HEK293T (cell line): ENCODE measurements at regions not wholly inside any gene's neighbourhood (a gene's known extent, or its start where the extent isn't known, plus 50 kb on each side); places are given as distances from the start of the nearest gene placed in this dataset.

Source experiments
- ARNT ChIP-seq: fragments of 450-650 bp; IDR thresholded peaks from 2 replicates; pipeline ENCODE4 v1.6.1; 2017; ENCODE audit warnings: mild to moderate bottlenecking
- BHLHE40 ChIP-seq: fragments of 450-650 bp; IDR thresholded peaks from 2 replicates; pipeline ENCODE4 v1.6.1; 2016; ENCODE audit warnings: mild to moderate bottlenecking, moderate library complexity, borderline replicate concordance
- CTBP1 ChIP-seq: fragments of 450-650 bp; IDR thresholded peaks from 2 replicates; pipeline ENCODE4 v1.6.1; 2016; ENCODE audit warnings: borderline replicate concordance
- ELF4 ChIP-seq: fragments of 450-650 bp; IDR thresholded peaks from 2 replicates; pipeline ENCODE4 v1.6.1; 2017; ENCODE audit warnings: antibody characterized with exemption
- FOXA1 ChIP-seq: fragments of 450-650 bp; IDR thresholded peaks from 2 replicates; pipeline ENCODE4 v1.6.1; 2016; ENCODE audit warnings: mild to moderate bottlenecking
- NFRKB ChIP-seq: fragments of 450-650 bp; IDR thresholded peaks from 2 replicates; pipeline ENCODE4 v1.6.1; 2016; ENCODE audit warnings: mild to moderate bottlenecking, moderate library complexity
- ZNF384 ChIP-seq: fragments of 450-650 bp; IDR thresholded peaks from 2 replicates; pipeline ENCODE4 v1.6.1; 2016

DNA sequence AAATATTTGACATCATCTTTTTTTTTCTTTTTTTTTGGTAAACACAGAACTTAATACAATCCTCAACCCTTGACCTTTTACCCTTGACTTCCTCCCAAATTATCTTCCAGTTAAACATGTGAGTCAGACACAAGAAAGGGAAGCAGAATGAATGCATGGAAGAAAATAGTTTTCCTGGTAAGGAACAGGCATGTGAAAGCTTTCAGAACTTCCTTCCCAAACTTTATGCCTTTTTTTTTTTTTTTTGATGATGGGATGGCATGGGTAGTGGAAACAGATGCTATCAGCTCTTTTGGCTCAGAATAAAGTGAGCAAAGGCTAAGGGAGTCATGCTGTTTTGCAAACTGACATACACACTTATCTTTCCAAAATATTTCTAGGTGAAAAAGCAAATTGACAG, 1079.1 kb downstream of the TTLL7 start:
- no peak for TF ChIP-seq CTBP1
- no peak for TF ChIP-seq NFRKB
- TF ChIP-seq FOXA1: no peak
- TF ChIP-seq ZNF384: 0 out of 2 replicates have a peak, but pooled peaks have one; percentile 7
- TF ChIP-seq ARNT: no peak
- no peak for TF ChIP-seq BHLHE40
- TF ChIP-seq ELF4: no peak
